ENCODE measurements at regions not wholly inside any gene's neighbourhood (a gene's known extent, or its start where the extent isn't known, plus 50 kb on each side); places are given as distances from the start of the nearest gene placed in this dataset.
A peak's percentile ranks its signal among the peaks of the same experiment; 100 is the strongest.

GRCh38 chr20:58046311-58046710 lies 182.1 kb downstream of the ANKRD60 start:
- H3K79me2 ChIP-seq (ENCODE audit: insufficient read depth, low read length) = no peaks in the 10 kb centered on the region
- no peak overlapping the region for H3K14ac ChIP-seq (ENCODE audit: insufficient read depth, low read length)
- H3K9ac ChIP-seq (ENCODE audit: extremely low read depth, insufficient read length, low read length) = no peak overlapping the region
- no peak overlapping the region for H2BK5ac ChIP-seq (ENCODE audit: insufficient read length, low read length)
- DNase-seq = no peak
- H4K8ac ChIP-seq (replicated peaks; ENCODE audit: insufficient read length, low read depth, low read length) = no peak overlapping the region
- H2AFZ ChIP-seq (ENCODE audit: low read length) = no peak overlapping the region
- TF ChIP-seq CTCF (conservative IDR thresholded peaks at IDR 0.05) = no peak
- peaks cover 0 to 3% (median 0%) of the 10 kb centered on the region in 3 experiments; a peak in 2 of 7 replicates for H3K36me3 Mint-ChIP-seq (ENCODE audit: insufficient read depth in 1 of 3, low read depth in 3 of 3)
- no peak overlapping the region for H2BK12ac ChIP-seq (ENCODE audit: insufficient read length, low read depth, low read length)
- peaks cover 8% of the 10 kb centered on the region in 2 experiments for H3K9me3 Mint-ChIP-seq
- H3K9me3 ChIP-seq (ENCODE audit: control insufficient read depth, low read depth, low read length) = no peaks in the 10 kb centered on the region
- no peak overlapping the region for H2AK5ac ChIP-seq (ENCODE audit: insufficient read length, low read length)
- H3K4ac ChIP-seq (ENCODE audit: low read depth, low read length) = no peak overlapping the region
- no peak overlapping the region for H2BK15ac ChIP-seq (ENCODE audit: low read depth, low read length)
- H3T11ph ChIP-seq (ENCODE audit: low read length) = no peak overlapping the region
- no peak overlapping the region for H3K27ac ChIP-seq (ENCODE audit: insufficient read length, low read depth, low read length)
- H3K27ac Mint-ChIP-seq = peak overlapping the region in 1 of 3 experiments; percentile 81; a peak in 1 of 7 replicates
- no CpG with 5 or more reads among the region's 5 CpGs for WGBS (ENCODE audit: extremely low coverage, insufficient read length, low lambda C conversion rate)
- H3K4me2 ChIP-seq (ENCODE audit: insufficient read depth, insufficient read length, low read length) = no peak overlapping the region
- no peak overlapping the region for H3K4me3 Mint-ChIP-seq
- peaks cover 5% of the 10 kb centered on the region; the same call in 1 of the 2 replicates for H3K27me3 Mint-ChIP-seq (ENCODE audit: low read depth)
- no peak overlapping the region for H3K23ac ChIP-seq (ENCODE audit: insufficient read length, low read depth, low read length)
- H2BK20ac ChIP-seq (ENCODE audit: low read depth, low read length, poor library complexity, severe bottlenecking) = no peak overlapping the region
- no peaks in the 10 kb centered on the region for H3K23me2 ChIP-seq (ENCODE audit: insufficient read length, low read depth, low read length, poor library complexity, severe bottlenecking)
- H3K4me1 ChIP-seq (ENCODE audit: insufficient read depth, low read length) = no peaks in the 10 kb centered on the region
- H2BK120ac ChIP-seq (ENCODE audit: low read depth, low read length, poor library complexity, severe bottlenecking) = no peak overlapping the region
- H3K79me1 ChIP-seq (ENCODE audit: insufficient read depth, low read depth, low read length, poor library complexity, severe bottlenecking) = no peaks in the 10 kb centered on the region
- no peak overlapping the region for H3K18ac ChIP-seq (ENCODE audit: insufficient read length, low read depth, low read length)
- no peaks in the 10 kb centered on the region for H3K27me3 ChIP-seq (ENCODE audit: insufficient read depth, low read length)
- no peak overlapping the region for H4K5ac ChIP-seq (ENCODE audit: insufficient read length, low read depth, low read length)
- H4K91ac ChIP-seq (ENCODE audit: insufficient read length, low read depth, low read length) = no peak overlapping the region
- H3K4me1 Mint-ChIP-seq = peaks cover 29 to 46% of the 10 kb centered on the region in 2 experiments
- no peak overlapping the region for H3K56ac ChIP-seq (ENCODE audit: insufficient read length, low read depth, low read length)
- no peaks in the 10 kb centered on the region for H4K20me1 ChIP-seq (ENCODE audit: control insufficient read depth, insufficient read depth, insufficient read length)
